ENCODE measurements at regions not wholly inside any gene's neighbourhood (a gene's known extent, or its start where the extent isn't known, plus 50 kb on each side); places are given as distances from the start of the nearest gene placed in this dataset.

DNA sequence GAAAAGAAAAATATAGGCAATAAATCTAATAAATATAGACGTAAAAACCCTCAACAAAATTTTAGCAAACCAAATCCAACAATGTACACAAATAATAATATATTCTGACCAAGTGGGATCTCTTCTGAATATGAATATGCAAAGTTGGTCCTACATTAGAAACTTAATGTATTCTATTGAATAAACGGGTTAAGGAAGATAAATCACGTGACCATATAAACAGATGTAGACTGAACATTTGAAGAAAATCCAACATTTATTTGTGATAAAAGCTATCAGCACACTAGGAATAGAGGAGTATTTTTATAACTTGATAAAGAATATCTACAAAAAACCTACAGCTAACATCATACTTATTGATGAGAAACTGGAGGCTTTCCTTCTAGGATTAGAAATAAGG, 502.8 kb upstream of the KIF2B start:
- H3K27ac Mint-ChIP-seq = no peak overlapping the region
- no peaks in the 10 kb centered on the region for H3K27me3 Mint-ChIP-seq
- H3K9me3 Mint-ChIP-seq = no peaks in the 10 kb centered on the region
- H3K36me3 Mint-ChIP-seq (ENCODE audit: low read depth) = no peaks in the 10 kb centered on the region
- H3K4me3 Mint-ChIP-seq = no peak overlapping the region
- intact Hi-C loops (cut with micrococcal nuclease) = no loop called here
- H3K4me1 Mint-ChIP-seq (ENCODE audit: low read depth) = no peaks in the 10 kb centered on the region

DNA sequence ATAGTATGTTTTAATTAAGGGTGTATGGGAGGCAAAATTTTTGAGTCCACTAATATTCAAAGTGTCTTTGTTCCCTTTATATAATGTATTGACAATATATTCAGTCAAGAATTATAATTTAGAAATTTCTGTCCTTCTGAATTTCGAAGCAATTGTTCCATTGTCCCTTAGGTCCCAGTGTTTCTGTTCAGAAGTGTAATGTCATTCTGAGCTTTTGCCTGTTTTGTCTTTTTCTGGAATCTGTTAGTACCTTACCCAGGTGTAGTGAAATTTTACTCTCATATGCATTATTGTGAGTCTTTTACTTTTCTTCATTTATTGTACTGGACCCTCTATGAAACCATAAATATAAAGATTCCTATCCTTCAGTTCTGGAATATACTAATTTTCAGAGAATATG, 505.7 kb upstream of the KIF2B start:
- H3K9me3 Mint-ChIP-seq = no peaks in the 10 kb centered on the region
- intact Hi-C loops (cut with micrococcal nuclease) = no loop called here
- H3K4me3 Mint-ChIP-seq = no peak overlapping the region
- no peaks in the 10 kb centered on the region for H3K36me3 Mint-ChIP-seq (ENCODE audit: low read depth)
- no peaks in the 10 kb centered on the region for H3K4me1 Mint-ChIP-seq (ENCODE audit: low read depth)
- H3K27me3 Mint-ChIP-seq = no peaks in the 10 kb centered on the region
- H3K27ac Mint-ChIP-seq = no peak overlapping the region

DNA sequence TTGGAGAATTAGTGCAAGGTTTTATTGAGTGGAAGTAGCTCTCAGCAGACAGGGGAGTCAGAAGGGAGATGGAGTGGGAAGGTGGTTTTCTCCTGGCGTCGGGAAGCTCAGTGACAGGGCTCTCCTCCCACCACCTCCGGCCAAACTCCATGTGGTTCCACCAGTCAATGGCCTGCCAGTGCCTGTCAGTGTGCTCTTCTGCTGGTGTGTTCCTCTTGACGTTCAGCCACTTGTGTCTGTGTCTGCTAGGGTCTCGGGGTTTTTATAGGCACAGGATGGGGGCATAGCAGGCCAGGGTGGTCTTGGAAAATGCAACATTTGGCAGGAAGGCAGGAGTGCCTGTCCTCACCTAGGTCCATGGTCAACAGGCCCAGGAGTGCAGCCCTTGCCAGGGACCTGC, 506.7 kb upstream of the KIF2B start:
- Mint-ChIP-seq H3K27me3 (no peaks in the 10 kb centered on the region), H3K9me3 (no peaks in the 10 kb centered on the region), H3K27ac (no peak overlapping the region), H3K4me1 (ENCODE audit: low read depth) (no peaks in the 10 kb centered on the region), H3K36me3 (ENCODE audit: low read depth) (no peaks in the 10 kb centered on the region), H3K4me3 (no peak overlapping the region)
- intact Hi-C loops (cut with micrococcal nuclease) = no loop called here

DNA sequence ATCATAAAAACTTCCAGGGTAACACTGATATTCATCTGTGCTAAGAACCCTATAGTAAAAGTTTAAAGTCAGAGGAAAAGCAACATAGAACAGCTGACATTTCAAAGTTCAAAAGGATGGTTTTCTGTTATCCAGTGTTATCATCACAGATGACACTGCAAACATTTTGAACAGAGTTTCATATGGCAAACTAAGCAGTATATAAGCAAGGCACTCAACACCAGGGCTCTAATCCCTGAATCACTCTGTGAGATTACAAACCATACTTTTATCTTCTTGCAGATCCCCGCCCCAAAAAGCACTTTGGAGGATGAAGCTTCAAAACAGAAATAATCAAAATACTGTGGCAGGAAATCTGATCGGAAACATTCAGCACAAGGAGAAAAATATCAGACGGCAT, 508.2 kb upstream of the KIF2B start:
- no peaks in the 10 kb centered on the region for H3K36me3 Mint-ChIP-seq (ENCODE audit: low read depth)
- no peaks in the 10 kb centered on the region for H3K9me3 Mint-ChIP-seq
- H3K4me3 Mint-ChIP-seq = no peak overlapping the region
- intact Hi-C loops (cut with micrococcal nuclease) = no loop called here
- no peak overlapping the region for H3K27ac Mint-ChIP-seq
- H3K27me3 Mint-ChIP-seq = no peaks in the 10 kb centered on the region
- no peaks in the 10 kb centered on the region for H3K4me1 Mint-ChIP-seq (ENCODE audit: low read depth)

DNA sequence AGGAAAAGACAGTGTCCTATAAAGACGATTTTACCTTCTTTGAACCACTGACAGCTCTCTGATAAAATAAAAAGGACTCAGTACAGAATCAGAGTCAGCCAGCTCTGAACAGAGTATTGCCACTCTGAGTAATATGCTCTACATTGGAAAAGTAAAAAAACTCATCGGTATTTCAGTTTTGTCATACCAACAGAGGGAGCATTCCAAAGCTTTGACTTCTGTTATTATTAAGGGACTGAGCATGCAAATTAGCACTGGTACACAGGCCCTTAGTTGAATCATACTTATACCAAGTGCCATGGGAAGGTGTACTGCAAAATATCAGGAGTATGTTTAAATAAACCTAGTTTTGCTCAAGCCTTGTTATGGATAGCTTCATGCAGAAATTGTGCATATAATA, 509.0 kb upstream of the KIF2B start:
- Mint-ChIP-seq H3K4me3 (no peak overlapping the region), H3K27ac (no peak overlapping the region), H3K4me1 (ENCODE audit: low read depth) (no peaks in the 10 kb centered on the region), H3K9me3 (peaks cover 2% of the 10 kb centered on the region), H3K27me3 (no peaks in the 10 kb centered on the region), H3K36me3 (ENCODE audit: low read depth) (no peaks in the 10 kb centered on the region)
- intact Hi-C loops (cut with micrococcal nuclease) = no loop called here

DNA sequence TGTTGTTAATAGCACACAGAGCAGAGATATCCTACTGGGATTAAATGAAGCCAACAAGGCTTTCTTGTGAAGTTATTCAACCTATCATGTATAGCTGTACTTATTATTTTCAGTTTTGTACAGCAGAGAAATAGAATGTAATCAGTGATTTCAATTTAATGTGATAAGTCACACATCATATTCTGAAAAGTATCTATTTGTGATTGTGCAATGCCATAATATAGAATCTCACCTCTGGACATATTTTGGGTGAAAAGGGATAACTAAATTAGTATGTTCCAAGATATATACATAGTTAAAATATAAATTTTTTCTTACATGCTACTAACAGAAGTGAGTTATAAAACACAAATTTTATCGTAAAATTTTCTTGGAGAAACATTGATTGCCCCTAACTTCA, 544.3 kb upstream of the KIF2B start:
- H3K27ac Mint-ChIP-seq = no peak overlapping the region
- intact Hi-C loops (cut with micrococcal nuclease) = no loop called here
- H3K4me1 Mint-ChIP-seq (ENCODE audit: low read depth) = no peaks in the 10 kb centered on the region
- H3K36me3 Mint-ChIP-seq (ENCODE audit: low read depth) = no peaks in the 10 kb centered on the region
- H3K27me3 Mint-ChIP-seq = no peaks in the 10 kb centered on the region
- H3K9me3 Mint-ChIP-seq = no peaks in the 10 kb centered on the region
- no peak overlapping the region for H3K4me3 Mint-ChIP-seq

DNA sequence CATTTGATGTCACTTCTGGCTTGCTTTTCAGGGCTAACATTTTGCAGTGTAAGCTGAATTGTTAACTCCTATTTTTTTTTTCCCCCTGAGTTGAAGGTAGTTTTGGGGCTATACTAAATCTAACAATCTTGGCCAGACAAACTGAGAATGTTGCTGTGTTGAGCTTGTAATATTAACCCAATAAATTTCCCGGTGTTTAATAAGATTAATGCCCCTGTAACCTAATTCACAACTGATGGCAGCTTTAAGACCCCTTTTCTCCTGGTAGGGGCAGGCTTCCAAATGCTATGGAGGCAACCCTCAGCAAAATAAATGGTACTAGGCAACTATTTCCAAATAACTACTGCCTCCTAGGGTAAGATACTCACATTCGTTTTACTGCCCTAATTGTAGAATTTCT, 549.6 kb upstream of the KIF2B start:
- no peak overlapping the region for H3K27ac Mint-ChIP-seq
- no peaks in the 10 kb centered on the region for H3K36me3 Mint-ChIP-seq (ENCODE audit: low read depth)
- no peak overlapping the region for H3K4me3 Mint-ChIP-seq
- no peaks in the 10 kb centered on the region for H3K27me3 Mint-ChIP-seq
- H3K9me3 Mint-ChIP-seq = no peaks in the 10 kb centered on the region
- intact Hi-C loops (cut with micrococcal nuclease) = no loop called here
- no peaks in the 10 kb centered on the region for H3K4me1 Mint-ChIP-seq (ENCODE audit: low read depth)

DNA sequence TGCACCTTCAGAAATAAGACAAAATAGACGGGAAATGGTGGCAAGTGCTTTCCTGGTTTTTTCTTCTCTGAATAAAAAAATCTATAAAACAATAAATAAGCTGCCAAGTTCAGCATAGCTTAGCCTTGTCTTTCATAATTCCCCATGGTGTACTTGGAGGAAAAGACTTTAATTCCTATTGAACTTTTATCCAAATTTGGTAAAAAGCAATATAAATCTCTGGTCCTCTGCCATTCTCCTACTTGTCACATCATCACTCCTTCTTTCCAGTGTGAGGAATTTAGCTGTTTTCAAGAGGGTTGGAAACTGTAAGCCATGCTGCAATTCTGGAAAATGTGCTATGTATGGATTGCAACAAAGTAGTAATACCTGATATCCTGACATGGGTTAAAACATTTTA, 551.8 kb upstream of the KIF2B start:
- intact Hi-C loops (cut with micrococcal nuclease) = no loop called here
- H3K36me3 Mint-ChIP-seq (ENCODE audit: low read depth) = no peaks in the 10 kb centered on the region
- H3K27ac Mint-ChIP-seq = no peak overlapping the region
- H3K27me3 Mint-ChIP-seq = no peaks in the 10 kb centered on the region
- H3K4me1 Mint-ChIP-seq (ENCODE audit: low read depth) = no peaks in the 10 kb centered on the region
- H3K9me3 Mint-ChIP-seq = no peaks in the 10 kb centered on the region
- no peak overlapping the region for H3K4me3 Mint-ChIP-seq

DNA sequence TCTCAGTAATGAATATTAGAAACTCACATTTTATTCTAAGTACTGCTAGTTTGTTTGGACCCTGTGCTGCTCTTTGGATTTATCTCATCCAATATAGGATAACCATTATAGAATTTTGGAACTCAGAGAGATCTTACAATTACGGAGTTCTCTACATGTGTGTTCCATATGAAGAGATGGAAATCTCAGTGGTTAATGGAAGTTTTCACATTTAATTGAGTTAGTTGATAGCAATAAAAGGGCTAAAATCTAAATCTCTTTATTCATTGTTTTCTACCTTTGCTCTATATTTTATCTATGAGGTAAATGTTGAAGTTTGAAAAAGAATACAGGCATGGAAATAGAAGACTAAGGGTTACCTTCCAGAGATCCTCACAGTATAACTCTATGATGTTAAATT, 558.0 kb upstream of the KIF2B start:
- intact Hi-C loops (cut with micrococcal nuclease) = no loop called here
- Mint-ChIP-seq H3K4me3 (no peak overlapping the region), H3K27ac (no peak overlapping the region), H3K36me3 (ENCODE audit: low read depth) (no peaks in the 10 kb centered on the region), H3K4me1 (ENCODE audit: low read depth) (no peaks in the 10 kb centered on the region), H3K9me3 (no peaks in the 10 kb centered on the region), H3K27me3 (no peaks in the 10 kb centered on the region)

DNA sequence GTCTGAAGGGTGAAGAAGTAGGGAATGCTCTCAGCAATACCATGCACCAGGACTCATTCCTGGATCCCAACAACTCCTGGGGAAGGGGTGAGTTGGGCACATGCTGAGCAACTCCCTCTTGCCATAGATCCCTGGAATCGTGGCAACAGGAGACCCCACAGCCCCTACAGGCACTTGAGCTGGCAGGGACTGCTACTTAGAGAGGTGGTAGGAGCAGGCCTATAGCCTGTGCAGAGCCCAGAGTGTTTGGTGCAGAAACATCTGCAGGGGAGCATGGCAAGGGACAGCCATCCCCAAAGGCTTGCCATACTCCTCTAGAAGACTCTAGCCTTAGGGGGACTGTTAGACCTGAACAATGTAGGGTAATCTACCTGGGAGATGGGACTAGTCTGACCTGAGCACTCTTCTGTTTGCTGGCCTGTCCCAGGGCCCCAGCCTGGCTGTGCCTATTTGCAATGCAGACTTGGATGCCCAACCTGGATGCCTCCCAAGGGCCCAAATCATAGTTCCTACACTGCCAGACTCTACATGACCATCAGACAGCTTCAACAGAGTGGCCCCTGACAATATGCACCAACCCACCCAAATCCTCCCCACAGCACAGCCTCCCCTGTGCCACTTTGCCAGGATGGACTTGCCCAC, 568.6 kb upstream of the KIF2B start:
- Mint-ChIP-seq H3K36me3 (ENCODE audit: low read depth) (no peaks in the 10 kb centered on the region), H3K9me3 (peaks cover 30% of the 10 kb centered on the region), H3K4me3 (no peak overlapping the region), H3K4me1 (ENCODE audit: low read depth) (no peaks in the 10 kb centered on the region), H3K27me3 (no peaks in the 10 kb centered on the region), H3K27ac (no peak overlapping the region)
- intact Hi-C loops (cut with micrococcal nuclease) = no loop called here

DNA sequence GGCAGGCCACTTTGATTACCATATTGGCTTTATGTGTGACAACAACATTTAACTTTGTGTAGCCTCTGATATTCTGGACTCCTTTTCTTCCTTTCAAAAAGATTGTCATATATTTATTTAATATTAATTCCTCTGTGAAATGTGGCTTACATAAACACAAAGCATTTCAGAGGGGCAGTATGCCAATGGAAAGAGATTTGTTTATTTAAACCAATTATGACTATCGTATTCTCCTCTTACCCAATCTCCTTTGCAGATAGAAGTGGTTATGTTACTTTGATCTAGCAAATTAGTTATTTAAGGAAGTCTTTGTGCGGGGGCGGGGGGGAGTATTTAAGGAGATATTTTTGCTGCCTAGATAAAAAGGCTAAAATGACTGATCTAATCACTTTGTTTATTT, 573.7 kb upstream of the KIF2B start:
- H3K27me3 Mint-ChIP-seq = no peaks in the 10 kb centered on the region
- H3K4me1 Mint-ChIP-seq (ENCODE audit: low read depth) = no peaks in the 10 kb centered on the region
- H3K27ac Mint-ChIP-seq = no peak overlapping the region
- no peaks in the 10 kb centered on the region for H3K9me3 Mint-ChIP-seq
- H3K4me3 Mint-ChIP-seq = no peak overlapping the region
- H3K36me3 Mint-ChIP-seq (ENCODE audit: low read depth) = no peaks in the 10 kb centered on the region
- intact Hi-C loops (cut with micrococcal nuclease) = no loop called here

DNA sequence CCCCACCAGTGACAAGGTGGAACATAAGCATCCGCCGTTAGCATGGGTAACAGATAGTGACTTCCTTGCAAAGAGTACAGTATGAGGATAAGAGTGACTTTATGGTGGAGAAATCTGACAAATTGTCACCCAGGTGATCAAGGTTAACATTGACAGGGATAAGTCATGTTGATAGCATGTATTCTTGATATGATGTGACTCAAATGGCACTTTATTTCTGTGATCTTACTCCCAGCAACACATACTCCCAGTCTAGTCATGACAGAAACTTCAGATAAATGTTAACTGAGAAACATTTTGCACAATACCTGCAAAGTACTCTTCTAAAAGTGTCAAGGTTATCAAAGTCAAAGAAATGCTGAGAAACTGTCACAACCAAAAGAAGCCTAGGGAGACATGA, 588.6 kb upstream of the KIF2B start:
- Mint-ChIP-seq H3K4me1 (ENCODE audit: low read depth) (no peaks in the 10 kb centered on the region), H3K4me3 (no peak overlapping the region), H3K27ac (no peak overlapping the region), H3K27me3 (no peaks in the 10 kb centered on the region), H3K36me3 (ENCODE audit: low read depth) (no peaks in the 10 kb centered on the region), H3K9me3 (peaks cover 15% of the 10 kb centered on the region)
- intact Hi-C loops (cut with micrococcal nuclease) = no loop called here

DNA sequence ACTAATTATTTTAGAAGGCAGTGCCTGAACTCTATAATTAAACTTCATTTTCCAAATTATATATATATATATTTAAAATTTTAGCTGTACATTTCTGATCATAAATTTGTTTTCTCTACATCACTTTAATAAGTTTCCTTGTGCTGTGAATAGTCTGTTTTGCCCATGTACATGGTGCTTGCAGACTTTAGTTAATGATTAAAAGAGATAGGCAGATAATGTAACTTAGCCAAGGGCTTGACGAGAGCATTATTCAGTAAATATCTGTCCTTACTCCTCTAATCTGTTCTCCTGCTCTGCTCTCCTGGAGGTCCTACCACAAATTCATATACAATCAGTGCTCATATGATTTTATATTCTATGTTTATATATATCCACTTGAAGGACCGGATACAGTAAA, 595.2 kb upstream of the KIF2B start:
- intact Hi-C loops (cut with micrococcal nuclease) = no loop called here
- no peaks in the 10 kb centered on the region for H3K27me3 Mint-ChIP-seq
- H3K36me3 Mint-ChIP-seq (ENCODE audit: low read depth) = no peaks in the 10 kb centered on the region
- no peak overlapping the region for H3K27ac Mint-ChIP-seq
- peaks cover 2% of the 10 kb centered on the region for H3K9me3 Mint-ChIP-seq
- H3K4me1 Mint-ChIP-seq (ENCODE audit: low read depth) = no peaks in the 10 kb centered on the region
- no peak overlapping the region for H3K4me3 Mint-ChIP-seq

DNA sequence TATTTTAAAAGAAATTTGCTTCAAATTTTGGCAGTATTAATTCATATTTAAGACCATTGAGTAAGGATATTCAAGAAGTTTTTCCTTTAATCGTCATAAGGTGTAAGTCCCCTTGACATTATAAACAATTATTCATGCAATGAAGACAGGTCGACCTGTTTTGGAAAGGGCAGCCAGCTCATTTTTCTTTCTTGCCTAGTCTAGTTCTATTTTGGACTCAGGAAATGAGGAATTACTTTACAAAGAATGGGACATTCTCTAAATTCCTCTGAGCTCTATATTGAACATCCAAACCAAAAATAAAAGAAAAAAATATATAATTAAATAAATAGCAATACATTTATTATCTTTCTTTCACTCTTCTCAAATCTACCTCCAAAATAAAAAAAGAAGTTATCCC, 595.6 kb upstream of the KIF2B start:
- intact Hi-C loops (cut with micrococcal nuclease) = no loop called here
- Mint-ChIP-seq H3K27ac (no peak overlapping the region), H3K36me3 (ENCODE audit: low read depth) (no peaks in the 10 kb centered on the region), H3K4me1 (ENCODE audit: low read depth) (no peaks in the 10 kb centered on the region), H3K4me3 (no peak overlapping the region), H3K27me3 (no peaks in the 10 kb centered on the region), H3K9me3 (no peaks in the 10 kb centered on the region)

DNA sequence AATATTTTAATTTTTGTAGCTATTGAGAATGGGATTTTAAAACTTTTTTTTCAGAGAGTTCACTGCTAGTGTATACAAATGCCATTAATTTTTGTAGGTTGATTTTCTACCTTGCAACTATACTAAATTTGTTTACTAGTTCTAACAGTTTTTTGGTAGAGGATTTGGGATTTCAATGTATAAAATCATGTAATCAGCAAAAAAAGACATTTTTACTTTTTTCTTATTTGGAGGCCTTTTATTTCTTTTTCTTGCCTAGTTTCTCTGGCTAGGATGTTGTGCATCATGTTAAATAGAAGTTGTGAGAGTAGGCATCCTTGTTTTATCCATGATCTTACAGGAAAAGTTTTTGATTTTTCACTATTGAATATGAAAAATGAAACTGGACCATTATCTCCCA, 602.9 kb upstream of the KIF2B start:
- no peaks in the 10 kb centered on the region for H3K27me3 Mint-ChIP-seq
- H3K36me3 Mint-ChIP-seq (ENCODE audit: low read depth) = no peaks in the 10 kb centered on the region
- intact Hi-C loops (cut with micrococcal nuclease) = no loop called here
- H3K4me3 Mint-ChIP-seq = no peak overlapping the region
- H3K27ac Mint-ChIP-seq = no peak overlapping the region
- peaks cover 9% of the 10 kb centered on the region for H3K9me3 Mint-ChIP-seq
- H3K4me1 Mint-ChIP-seq (ENCODE audit: low read depth) = no peaks in the 10 kb centered on the region

Data from dendritic cell treated with granulocyte-macrophage colony-stimulating factor and Interleukin-4, amounts not matched to agents 40 ng/mL and 50 ng/mL, for 4 days (primary cell).